ENCODE measurements at regions not wholly inside any gene's neighbourhood (a gene's known extent, or its start where the extent isn't known, plus 50 kb on each side); places are given as distances from the start of the nearest gene placed in this dataset.

- TF ChIP-seq ZNF462 (CRISPR knock-in tag; IDR thresholded peaks at IDR 0.05) = no peak
- TF ChIP-seq ETS1 (IDR thresholded peaks at IDR 0.05) = no peak
- TF ChIP-seq EZH2 (IDR thresholded peaks at IDR 0.05; ENCODE audit: low read depth, unreplicated experiment) = no peak
- no peak for TF ChIP-seq NANOG (IDR thresholded peaks at IDR 0.05; ENCODE audit: borderline replicate concordance)
- no peak for TF ChIP-seq STAT1 (IDR thresholded peaks at IDR 0.05; ENCODE audit: unreplicated experiment)
- no peak for TF ChIP-seq ZNF114 (CRISPR knock-in tag; IDR thresholded peaks at IDR 0.05)
- no peak for TF ChIP-seq CTCF (conservative IDR thresholded peaks at IDR 0.05; ENCODE audit: low read depth in 2 of 2)
- TF ChIP-seq REST (IDR thresholded peaks at IDR 0.05; ENCODE audit: unreplicated experiment) = no peak
- no peak for TF ChIP-seq ZNF331 (CRISPR knock-in tag; IDR thresholded peaks at IDR 0.05; ENCODE audit: low read depth)
Measured at GRCh38 chr4:116638592-116638991, 446.8 kb downstream of the TRAM1L1 start (continued).

Data from GM23338 (cell line).